ENCODE measurements at regions not wholly inside any gene's neighbourhood (a gene's known extent, or its start where the extent isn't known, plus 50 kb on each side); places are given as distances from the start of the nearest gene placed in this dataset.

DNA sequence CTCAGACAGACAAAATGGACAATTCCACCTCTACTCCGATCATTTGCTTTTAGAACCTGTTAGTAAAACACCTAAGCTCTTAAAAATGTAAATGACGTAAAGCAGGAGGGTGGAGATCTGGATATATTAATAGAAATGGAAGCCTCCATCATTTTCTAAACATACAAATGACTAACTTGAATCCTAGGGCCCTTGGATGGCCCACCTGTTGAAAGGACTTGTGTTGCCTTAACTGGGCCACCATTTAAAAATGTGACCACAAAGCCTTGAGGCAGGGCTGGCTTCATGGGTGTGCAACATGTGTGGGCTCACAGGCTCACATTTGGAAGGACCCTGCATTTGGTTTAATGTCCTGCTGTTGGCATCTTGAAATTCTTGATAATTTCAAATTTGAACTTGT lies 131.5 kb upstream of the PRMT8 start (continued):
- TF ChIP-seq, protein P1, sequence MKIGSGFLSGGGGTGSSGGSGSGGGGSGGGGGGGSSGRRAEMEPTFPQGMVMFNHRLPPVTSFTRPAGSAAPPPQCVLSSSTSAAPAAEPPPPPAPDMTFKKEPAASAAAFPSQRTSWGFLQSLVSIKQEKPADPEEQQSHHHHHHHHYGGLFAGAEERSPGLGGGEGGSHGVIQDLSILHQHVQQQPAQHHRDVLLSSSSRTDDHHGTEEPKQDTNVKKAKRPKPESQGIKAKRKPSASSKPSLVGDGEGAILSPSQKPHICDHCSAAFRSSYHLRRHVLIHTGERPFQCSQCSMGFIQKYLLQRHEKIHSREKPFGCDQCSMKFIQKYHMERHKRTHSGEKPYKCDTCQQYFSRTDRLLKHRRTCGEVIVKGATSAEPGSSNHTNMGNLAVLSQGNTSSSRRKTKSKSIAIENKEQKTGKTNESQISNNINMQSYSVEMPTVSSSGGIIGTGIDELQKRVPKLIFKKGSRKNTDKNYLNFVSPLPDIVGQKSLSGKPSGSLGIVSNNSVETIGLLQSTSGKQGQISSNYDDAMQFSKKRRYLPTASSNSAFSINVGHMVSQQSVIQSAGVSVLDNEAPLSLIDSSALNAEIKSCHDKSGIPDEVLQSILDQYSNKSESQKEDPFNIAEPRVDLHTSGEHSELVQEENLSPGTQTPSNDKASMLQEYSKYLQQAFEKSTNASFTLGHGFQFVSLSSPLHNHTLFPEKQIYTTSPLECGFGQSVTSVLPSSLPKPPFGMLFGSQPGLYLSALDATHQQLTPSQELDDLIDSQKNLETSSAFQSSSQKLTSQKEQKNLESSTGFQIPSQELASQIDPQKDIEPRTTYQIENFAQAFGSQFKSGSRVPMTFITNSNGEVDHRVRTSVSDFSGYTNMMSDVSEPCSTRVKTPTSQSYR (CRISPR knock-in tag; IDR thresholded peaks at IDR 0.05), result no peak

DNA sequence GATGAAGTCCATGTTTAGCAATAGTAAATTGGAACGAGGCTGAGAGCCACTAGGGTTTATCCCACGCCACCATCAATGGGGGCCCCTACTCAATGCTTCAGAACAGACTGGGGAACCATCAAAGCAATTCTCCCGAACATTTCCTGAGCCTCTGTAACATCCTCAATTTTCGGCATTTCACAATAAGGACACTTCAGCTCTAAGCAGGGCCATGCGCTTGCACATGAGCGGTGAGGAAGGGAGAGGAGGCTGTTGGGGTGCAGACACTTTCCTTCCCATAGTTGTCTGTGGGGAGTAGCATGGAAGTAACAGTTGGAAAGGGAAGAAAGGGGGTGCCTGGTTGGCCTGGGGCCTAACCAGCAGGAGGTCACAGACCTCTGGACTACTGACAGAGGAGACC lies 129.9 kb upstream of the PRMT8 start:
- Mint-ChIP-seq H3K36me3 (no peaks in the 10 kb centered on the region), H3K27ac (no peak overlapping the region), H3K4me3 (no peak overlapping the region), H3K4me1 (peaks cover 11% of the 10 kb centered on the region), H3K27me3 (ENCODE audit: low read depth) (peaks cover 14% of the 10 kb centered on the region), H3K9me3 (no peaks in the 10 kb centered on the region)
- TF ChIP-seq, protein P2, sequence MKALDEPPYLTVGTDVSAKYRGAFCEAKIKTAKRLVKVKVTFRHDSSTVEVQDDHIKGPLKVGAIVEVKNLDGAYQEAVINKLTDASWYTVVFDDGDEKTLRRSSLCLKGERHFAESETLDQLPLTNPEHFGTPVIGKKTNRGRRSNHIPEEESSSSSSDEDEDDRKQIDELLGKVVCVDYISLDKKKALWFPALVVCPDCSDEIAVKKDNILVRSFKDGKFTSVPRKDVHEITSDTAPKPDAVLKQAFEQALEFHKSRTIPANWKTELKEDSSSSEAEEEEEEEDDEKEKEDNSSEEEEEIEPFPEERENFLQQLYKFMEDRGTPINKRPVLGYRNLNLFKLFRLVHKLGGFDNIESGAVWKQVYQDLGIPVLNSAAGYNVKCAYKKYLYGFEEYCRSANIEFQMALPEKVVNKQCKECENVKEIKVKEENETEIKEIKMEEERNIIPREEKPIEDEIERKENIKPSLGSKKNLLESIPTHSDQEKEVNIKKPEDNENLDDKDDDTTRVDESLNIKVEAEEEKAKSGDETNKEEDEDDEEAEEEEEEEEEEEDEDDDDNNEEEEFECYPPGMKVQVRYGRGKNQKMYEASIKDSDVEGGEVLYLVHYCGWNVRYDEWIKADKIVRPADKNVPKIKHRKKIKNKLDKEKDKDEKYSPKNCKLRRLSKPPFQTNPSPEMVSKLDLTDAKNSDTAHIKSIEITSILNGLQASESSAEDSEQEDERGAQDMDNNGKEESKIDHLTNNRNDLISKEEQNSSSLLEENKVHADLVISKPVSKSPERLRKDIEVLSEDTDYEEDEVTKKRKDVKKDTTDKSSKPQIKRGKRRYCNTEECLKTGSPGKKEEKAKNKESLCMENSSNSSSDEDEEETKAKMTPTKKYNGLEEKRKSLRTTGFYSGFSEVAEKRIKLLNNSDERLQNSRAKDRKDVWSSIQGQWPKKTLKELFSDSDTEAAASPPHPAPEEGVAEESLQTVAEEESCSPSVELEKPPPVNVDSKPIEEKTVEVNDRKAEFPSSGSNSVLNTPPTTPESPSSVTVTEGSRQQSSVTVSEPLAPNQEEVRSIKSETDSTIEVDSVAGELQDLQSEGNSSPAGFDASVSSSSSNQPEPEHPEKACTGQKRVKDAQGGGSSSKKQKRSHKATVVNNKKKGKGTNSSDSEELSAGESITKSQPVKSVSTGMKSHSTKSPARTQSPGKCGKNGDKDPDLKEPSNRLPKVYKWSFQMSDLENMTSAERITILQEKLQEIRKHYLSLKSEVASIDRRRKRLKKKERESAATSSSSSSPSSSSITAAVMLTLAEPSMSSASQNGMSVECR (CRISPR knock-in tag; IDR thresholded peaks at IDR 0.05; ENCODE audit: borderline replicate concordance), result no peak
- no peak for TF ChIP-seq CBFB (CRISPR knock-in tag; IDR thresholded peaks at IDR 0.05; ENCODE audit: low read depth)
- TF ChIP-seq OVOL2 (CRISPR knock-in tag; IDR thresholded peaks at IDR 0.05; ENCODE audit: borderline replicate concordance), result no peak
- TF ChIP-seq MXD4 (CRISPR knock-in tag; IDR thresholded peaks at IDR 0.05; ENCODE audit: borderline replicate concordance), result no peak
- no peak for TF ChIP-seq NFYB (CRISPR knock-in tag; conservative IDR thresholded peaks at IDR 0.05; ENCODE audit: low read depth)
- TF ChIP-seq GRHL2 (CRISPR knock-in tag; IDR thresholded peaks at IDR 0.05; ENCODE audit: insufficient replicate concordance, severe bottlenecking), result no peak
- DNase-seq (ENCODE audit: low spot score) (no peak), ATAC-seq (no peak)
- ChIA-PET CTCF (no interaction called here), POLR2A (no interaction called here)

DNA sequence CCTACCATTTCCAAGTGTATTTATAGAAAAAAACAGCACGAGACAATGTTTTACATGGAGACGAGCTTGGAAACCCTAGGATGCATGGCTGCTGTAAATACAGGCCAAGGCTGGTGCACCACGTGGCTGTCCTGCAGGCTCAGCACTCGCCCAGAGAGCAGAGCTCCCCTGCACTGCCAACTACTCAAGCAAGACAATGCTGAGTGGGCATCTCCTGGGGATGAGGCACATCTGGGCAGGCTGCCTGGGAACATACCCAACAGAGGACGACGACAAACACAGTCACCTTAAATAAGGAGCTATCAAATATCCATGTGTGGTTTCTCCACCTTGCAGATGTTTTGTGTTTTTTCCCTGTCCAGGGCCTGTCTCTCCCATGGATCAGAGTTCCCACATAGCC lies 128.3 kb upstream of the PRMT8 start:
- TF ChIP-seq, protein P3, sequence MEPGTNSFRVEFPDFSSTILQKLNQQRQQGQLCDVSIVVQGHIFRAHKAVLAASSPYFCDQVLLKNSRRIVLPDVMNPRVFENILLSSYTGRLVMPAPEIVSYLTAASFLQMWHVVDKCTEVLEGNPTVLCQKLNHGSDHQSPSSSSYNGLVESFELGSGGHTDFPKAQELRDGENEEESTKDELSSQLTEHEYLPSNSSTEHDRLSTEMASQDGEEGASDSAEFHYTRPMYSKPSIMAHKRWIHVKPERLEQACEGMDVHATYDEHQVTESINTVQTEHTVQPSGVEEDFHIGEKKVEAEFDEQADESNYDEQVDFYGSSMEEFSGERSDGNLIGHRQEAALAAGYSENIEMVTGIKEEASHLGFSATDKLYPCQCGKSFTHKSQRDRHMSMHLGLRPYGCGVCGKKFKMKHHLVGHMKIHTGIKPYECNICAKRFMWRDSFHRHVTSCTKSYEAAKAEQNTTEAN (CRISPR knock-in tag; IDR thresholded peaks at IDR 0.05), result no peak
- TF ChIP-seq, protein P4, sequence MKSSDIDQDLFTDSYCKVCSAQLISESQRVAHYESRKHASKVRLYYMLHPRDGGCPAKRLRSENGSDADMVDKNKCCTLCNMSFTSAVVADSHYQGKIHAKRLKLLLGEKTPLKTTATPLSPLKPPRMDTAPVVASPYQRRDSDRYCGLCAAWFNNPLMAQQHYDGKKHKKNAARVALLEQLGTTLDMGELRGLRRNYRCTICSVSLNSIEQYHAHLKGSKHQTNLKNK (CRISPR knock-in tag; IDR thresholded peaks at IDR 0.05), result no peak
- TF ChIP-seq ZNF219 (CRISPR knock-in tag; IDR thresholded peaks at IDR 0.05; ENCODE audit: borderline replicate concordance), result no peak
- no peak for TF ChIP-seq NR1H2 (CRISPR knock-in tag; IDR thresholded peaks at IDR 0.05)
- no peak for TF ChIP-seq SOX15 (CRISPR knock-in tag; IDR thresholded peaks at IDR 0.05)
- TF ChIP-seq, protein P5, sequence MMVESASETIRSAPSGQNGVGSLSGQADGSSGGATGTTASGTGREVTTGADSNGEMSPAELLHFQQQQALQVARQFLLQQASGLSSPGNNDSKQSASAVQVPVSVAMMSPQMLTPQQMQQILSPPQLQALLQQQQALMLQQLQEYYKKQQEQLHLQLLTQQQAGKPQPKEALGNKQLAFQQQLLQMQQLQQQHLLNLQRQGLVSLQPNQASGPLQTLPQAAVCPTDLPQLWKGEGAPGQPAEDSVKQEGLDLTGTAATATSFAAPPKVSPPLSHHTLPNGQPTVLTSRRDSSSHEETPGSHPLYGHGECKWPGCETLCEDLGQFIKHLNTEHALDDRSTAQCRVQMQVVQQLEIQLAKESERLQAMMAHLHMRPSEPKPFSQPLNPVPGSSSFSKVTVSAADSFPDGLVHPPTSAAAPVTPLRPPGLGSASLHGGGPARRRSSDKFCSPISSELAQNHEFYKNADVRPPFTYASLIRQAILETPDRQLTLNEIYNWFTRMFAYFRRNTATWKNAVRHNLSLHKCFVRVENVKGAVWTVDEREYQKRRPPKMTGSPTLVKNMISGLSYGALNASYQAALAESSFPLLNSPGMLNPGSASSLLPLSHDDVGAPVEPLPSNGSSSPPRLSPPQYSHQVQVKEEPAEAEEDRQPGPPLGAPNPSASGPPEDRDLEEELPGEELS (CRISPR knock-in tag; IDR thresholded peaks at IDR 0.05), result no peak
- TF ChIP-seq SMAD3 (CRISPR knock-in tag; IDR thresholded peaks at IDR 0.05; ENCODE audit: borderline replicate concordance), result no peak
- no peak for TF ChIP-seq RORB (CRISPR knock-in tag; IDR thresholded peaks at IDR 0.05)
- TF ChIP-seq KAT7 (CRISPR knock-in tag; IDR thresholded peaks at IDR 0.05; ENCODE audit: borderline replicate concordance), result no peak
- TF ChIP-seq EMX1 (CRISPR knock-in tag; IDR thresholded peaks at IDR 0.05), result no peak
- no peak for TF ChIP-seq JUN (CRISPR knock-in tag; IDR thresholded peaks at IDR 0.05)
- no peak for TF ChIP-seq NFYB (CRISPR knock-in tag; conservative IDR thresholded peaks at IDR 0.05; ENCODE audit: low read depth)
- no peak for TF ChIP-seq SMAD4 (CRISPR knock-in tag; IDR thresholded peaks at IDR 0.05)
- TF ChIP-seq, protein P6, sequence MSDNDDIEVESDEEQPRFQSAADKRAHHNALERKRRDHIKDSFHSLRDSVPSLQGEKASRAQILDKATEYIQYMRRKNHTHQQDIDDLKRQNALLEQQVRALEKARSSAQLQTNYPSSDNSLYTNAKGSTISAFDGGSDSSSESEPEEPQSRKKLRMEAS (CRISPR knock-in tag; IDR thresholded peaks at IDR 0.05), result no peak
- TF ChIP-seq, protein P7, sequence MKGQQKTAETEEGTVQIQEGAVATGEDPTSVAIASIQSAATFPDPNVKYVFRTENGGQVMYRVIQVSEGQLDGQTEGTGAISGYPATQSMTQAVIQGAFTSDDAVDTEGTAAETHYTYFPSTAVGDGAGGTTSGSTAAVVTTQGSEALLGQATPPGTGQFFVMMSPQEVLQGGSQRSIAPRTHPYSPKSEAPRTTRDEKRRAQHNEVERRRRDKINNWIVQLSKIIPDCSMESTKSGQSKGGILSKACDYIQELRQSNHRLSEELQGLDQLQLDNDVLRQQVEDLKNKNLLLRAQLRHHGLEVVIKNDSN (CRISPR knock-in tag; IDR thresholded peaks at IDR 0.05), result no peak
- no peak for TF ChIP-seq RELA (CRISPR knock-in tag; IDR thresholded peaks at IDR 0.05; ENCODE audit: borderline replicate concordance)
- Mint-ChIP-seq H3K4me3 (no peak overlapping the region), H3K4me1 (peaks cover 11% of the 10 kb centered on the region), H3K27ac (no peak overlapping the region), H3K9me3 (no peaks in the 10 kb centered on the region), H3K27me3 (ENCODE audit: low read depth) (peaks cover 14% of the 10 kb centered on the region), H3K36me3 (no peaks in the 10 kb centered on the region)
- ChIA-PET POLR2A (no interaction called here), CTCF (no interaction called here)
- DNase-seq (ENCODE audit: low spot score), result no peak
- no peak for ATAC-seq

Measured in WTC11 (cell line).